Suprapubic skin (tissue), 4 donors: ENCODE measurements at regions not wholly inside any gene's neighbourhood (a gene's known extent, or its start where the extent isn't known, plus 50 kb on each side); places are given as distances from the start of the nearest gene placed in this dataset.

Experiments
- DNase-seq, 2 donors: peaks; one replicate each; pipeline ENCODE4 v3.0.0-alpha.2; 2019; ENCODE audit warnings: low spot score in 2 of 2
- H3K27ac ChIP-seq: fragments of 200-600 bp; sonication (generic); one replicate; pipeline ENCODE4 v1.5.1; 2019
- H3K27me3 ChIP-seq: fragments of 200-600 bp; sonication (generic); one replicate; pipeline ENCODE4 v1.5.1; 2019
- H3K36me3 ChIP-seq: fragments of 200-600 bp; sonication (generic); one replicate; pipeline ENCODE4 v1.5.1; 2019
- H3K4me1 ChIP-seq: fragments of 200-600 bp; sonication (generic); one replicate; pipeline ENCODE4 v1.5.1; 2019
- H3K4me3 ChIP-seq: fragments of 200-600 bp; sonication (generic); one replicate; pipeline ENCODE4 v1.5.1; 2019; ENCODE audit warnings: mild to moderate bottlenecking
- H3K9me3 ChIP-seq: fragments of 200-600 bp; sonication (generic); one replicate; pipeline ENCODE4 v1.5.1; 2019
- EP300 ChIP-seq: sonication (generic); formaldehyde crosslinking; IDR thresholded peaks from one replicate; pipeline ENCODE4 v1.6.1; 2017; ENCODE audit warnings: antibody characterized with exemption
- POLR2A ChIP-seq, 2 donors: fragments of 450-650 bp; IDR thresholded peaks; one replicate each; pipeline ENCODE4 v1.6.1; 2017; ENCODE audit warnings: antibody characterized with exemption in 2 of 2, mild to moderate bottlenecking in 2 of 2, moderate library complexity in 2 of 2
- POLR2AphosphoS5 ChIP-seq, 3 donors: sonication (generic); formaldehyde crosslinking; IDR thresholded peaks; one replicate each; pipeline ENCODE4 v1.6.1; 2017; ENCODE audit warnings: antibody characterized with exemption in 3 of 3
- WGBS: methylation state at CpG from one replicate; pipeline ENCODE4 v1.1.5; 2018; 5-methylcytosine and 5-hydroxymethylcytosine counted together
- TF ChIP-seq, protein P1 (sequence below), 2 donors: fragments of 200-600 bp in 1 of 2; fragments of 450-650 bp in 1 of 2; sonication (generic) in 1 of 2; IDR thresholded peaks; one replicate each; pipeline ENCODE4 v1.5.1; 2016 to 2019; ENCODE audit warnings: antibody characterized with exemption in 2 of 2, mild to moderate bottlenecking in 1 of 2, moderate library complexity in 1 of 2

DNA sequence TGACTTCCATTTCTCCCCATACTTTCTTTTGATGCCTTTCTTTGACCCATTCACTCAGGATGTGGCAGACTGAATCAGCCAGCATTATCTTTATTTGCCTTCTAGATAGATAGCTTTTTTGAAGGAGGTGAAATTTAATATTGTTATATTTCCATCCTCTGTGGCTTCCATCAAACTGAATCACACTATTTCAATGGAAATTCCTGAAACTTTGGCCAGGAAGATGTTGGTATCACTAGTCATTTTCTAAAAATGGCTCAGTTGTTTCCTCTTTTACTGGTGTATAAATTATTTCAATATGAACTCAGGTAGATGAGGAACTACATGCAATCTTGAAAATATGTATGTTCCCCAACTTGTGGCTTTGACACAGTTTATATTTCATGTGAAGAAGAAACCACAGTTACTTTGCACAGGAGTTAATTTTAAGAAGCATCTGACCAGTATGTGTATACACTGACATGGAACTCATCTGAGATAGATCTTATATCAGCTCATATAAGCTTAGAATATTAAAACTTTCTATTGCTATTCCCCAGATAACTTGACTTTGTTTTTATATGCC lies 248.3 kb downstream of the CGGBP1 start:
- Histone ChIP-seq H3K4me3 (no peak overlapping the region), H3K9me3 (no peaks in the 10 kb centered on the region), H3K4me1 (no peaks in the 10 kb centered on the region), H3K27me3 (no peaks in the 10 kb centered on the region), H3K36me3 (no peaks in the 10 kb centered on the region), H3K27ac (no peak overlapping the region)
- DNase-seq, result no peak
- TF ChIP-seq POLR2AphosphoS5 (IDR thresholded peaks at IDR 0.05) (no peak), EP300 (no peak), POLR2A (IDR thresholded peaks at IDR 0.05) (no peak)
- TF ChIP-seq, protein P1, sequence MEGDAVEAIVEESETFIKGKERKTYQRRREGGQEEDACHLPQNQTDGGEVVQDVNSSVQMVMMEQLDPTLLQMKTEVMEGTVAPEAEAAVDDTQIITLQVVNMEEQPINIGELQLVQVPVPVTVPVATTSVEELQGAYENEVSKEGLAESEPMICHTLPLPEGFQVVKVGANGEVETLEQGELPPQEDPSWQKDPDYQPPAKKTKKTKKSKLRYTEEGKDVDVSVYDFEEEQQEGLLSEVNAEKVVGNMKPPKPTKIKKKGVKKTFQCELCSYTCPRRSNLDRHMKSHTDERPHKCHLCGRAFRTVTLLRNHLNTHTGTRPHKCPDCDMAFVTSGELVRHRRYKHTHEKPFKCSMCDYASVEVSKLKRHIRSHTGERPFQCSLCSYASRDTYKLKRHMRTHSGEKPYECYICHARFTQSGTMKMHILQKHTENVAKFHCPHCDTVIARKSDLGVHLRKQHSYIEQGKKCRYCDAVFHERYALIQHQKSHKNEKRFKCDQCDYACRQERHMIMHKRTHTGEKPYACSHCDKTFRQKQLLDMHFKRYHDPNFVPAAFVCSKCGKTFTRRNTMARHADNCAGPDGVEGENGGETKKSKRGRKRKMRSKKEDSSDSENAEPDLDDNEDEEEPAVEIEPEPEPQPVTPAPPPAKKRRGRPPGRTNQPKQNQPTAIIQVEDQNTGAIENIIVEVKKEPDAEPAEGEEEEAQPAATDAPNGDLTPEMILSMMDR (IDR thresholded peaks at IDR 0.05), result no peak

DNA sequence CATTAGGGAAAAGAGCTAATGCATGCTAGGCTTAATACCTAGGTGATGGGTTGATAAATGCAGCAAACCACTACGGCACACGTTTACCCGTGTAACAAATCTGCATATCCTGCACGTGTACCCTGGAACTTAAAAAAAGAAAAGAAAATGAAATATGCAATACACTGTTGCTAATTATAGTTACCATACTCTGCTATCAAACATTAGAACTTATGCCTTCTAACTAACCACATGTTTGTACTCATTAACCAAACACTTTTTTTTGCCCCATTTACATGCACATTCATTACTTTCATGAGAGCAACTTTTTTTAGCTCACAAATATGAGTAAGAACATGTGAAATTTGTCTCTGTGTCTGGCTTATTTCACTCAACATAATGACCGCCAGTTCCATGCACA lies 253.1 kb downstream of the CGGBP1 start:
- TF ChIP-seq POLR2AphosphoS5 (IDR thresholded peaks at IDR 0.05) (no peak), EP300 (no peak)
- H3K27me3 ChIP-seq, result no peaks in the 10 kb centered on the region
- H3K9me3 ChIP-seq, result no peaks in the 10 kb centered on the region
- 54% methylated on average over 5 of the region's 5 CpGs for WGBS
- no peaks in the 10 kb centered on the region for H3K4me1 ChIP-seq
- H3K4me3 ChIP-seq, result no peak overlapping the region
- DNase-seq, result no peak
- H3K27ac ChIP-seq, result no peak overlapping the region
- no peaks in the 10 kb centered on the region for H3K36me3 ChIP-seq

DNA sequence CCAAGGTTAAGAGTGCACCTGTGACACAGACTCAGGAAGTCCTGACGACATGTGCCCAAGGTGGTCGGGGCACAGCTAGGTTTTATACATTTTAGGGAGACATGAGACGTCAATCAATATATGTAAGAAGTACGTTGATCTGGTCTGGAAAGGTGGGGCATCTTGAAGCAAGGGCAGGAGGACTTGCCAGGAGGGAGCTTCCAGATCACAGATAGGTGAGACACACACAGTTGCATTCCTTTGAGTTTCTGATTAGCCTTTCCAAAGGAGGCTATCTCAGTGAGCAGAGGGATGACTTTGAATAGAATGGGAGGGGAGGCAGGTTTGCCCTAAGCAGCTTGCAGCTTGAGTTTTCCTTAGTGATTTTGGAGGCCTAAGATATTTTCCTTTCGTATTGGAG lies 257.4 kb downstream of the CGGBP1 start:
- no peak overlapping the region for H3K4me3 ChIP-seq
- WGBS, result 59% methylated on average over 5 of the region's 5 CpGs
- H3K36me3 ChIP-seq, result no peaks in the 10 kb centered on the region
- no peaks in the 10 kb centered on the region for H3K4me1 ChIP-seq
- no peak for DNase-seq
- H3K9me3 ChIP-seq, result no peaks in the 10 kb centered on the region
- no peak for TF ChIP-seq POLR2A (IDR thresholded peaks at IDR 0.05)
- TF ChIP-seq POLR2AphosphoS5 (IDR thresholded peaks at IDR 0.05), result no peak
- no peak for TF ChIP-seq EP300
- TF ChIP-seq, protein P1 (IDR thresholded peaks at IDR 0.05), result no peak
- no peaks in the 10 kb centered on the region for H3K27me3 ChIP-seq
- H3K27ac ChIP-seq, result no peak overlapping the region

DNA sequence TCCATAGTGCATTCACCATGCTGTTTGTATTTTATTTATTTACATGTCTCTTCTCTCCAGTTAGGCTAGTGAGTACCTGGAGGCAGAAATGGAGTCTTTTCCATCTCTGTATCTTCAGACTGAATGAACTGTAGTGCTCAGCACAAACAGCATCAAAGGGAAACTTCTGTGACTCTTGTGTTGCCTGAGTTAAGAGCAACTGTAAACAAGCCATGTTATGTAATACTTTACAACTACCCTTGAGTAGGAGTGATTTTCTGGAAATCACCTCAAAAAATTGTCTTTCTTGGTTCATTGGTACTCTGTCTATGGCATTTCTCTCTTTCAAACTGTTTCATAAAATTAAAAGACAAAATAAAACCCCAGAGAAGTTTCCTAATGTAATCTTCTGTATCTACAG lies 258.3 kb downstream of the CGGBP1 start:
- no peak for DNase-seq
- Histone ChIP-seq H3K9me3 (no peaks in the 10 kb centered on the region), H3K36me3 (no peaks in the 10 kb centered on the region), H3K27me3 (no peaks in the 10 kb centered on the region), H3K4me3 (no peak overlapping the region), H3K27ac (no peak overlapping the region), H3K4me1 (no peaks in the 10 kb centered on the region)
- no peak for TF ChIP-seq EP300

DNA sequence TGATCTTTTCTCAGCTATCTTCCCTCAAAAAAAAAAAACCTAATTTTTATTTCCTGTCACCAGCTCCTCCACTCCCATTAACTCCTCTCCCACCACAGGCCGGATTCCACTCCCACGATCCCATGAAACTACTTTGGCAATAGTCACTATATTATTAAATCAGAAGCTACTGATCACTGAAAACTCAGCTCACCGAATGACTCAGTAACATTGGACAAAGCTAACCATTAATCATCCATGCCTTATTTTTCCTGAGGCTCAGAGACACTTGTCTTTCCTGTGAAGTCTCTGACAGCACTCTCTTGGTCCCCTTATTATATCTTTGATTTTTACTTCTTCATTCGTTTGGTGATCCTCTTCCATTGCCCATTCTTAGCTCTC lies 260.2 kb downstream of the CGGBP1 start:
- no peak overlapping the region for H3K4me3 ChIP-seq
- no peak overlapping the region for H3K27ac ChIP-seq
- TF ChIP-seq POLR2AphosphoS5 (IDR thresholded peaks at IDR 0.05) (no peak), EP300 (no peak), POLR2A (IDR thresholded peaks at IDR 0.05) (no peak)
- TF ChIP-seq, protein P1 (IDR thresholded peaks at IDR 0.05), result no peak
- no peak for DNase-seq
- H3K9me3 ChIP-seq, result no peaks in the 10 kb centered on the region
- H3K36me3 ChIP-seq, result no peaks in the 10 kb centered on the region
- no peaks in the 10 kb centered on the region for H3K4me1 ChIP-seq
- 55% methylated on average over 4 of the region's 4 CpGs for WGBS
- peaks cover 7% of the 10 kb centered on the region for H3K27me3 ChIP-seq

DNA sequence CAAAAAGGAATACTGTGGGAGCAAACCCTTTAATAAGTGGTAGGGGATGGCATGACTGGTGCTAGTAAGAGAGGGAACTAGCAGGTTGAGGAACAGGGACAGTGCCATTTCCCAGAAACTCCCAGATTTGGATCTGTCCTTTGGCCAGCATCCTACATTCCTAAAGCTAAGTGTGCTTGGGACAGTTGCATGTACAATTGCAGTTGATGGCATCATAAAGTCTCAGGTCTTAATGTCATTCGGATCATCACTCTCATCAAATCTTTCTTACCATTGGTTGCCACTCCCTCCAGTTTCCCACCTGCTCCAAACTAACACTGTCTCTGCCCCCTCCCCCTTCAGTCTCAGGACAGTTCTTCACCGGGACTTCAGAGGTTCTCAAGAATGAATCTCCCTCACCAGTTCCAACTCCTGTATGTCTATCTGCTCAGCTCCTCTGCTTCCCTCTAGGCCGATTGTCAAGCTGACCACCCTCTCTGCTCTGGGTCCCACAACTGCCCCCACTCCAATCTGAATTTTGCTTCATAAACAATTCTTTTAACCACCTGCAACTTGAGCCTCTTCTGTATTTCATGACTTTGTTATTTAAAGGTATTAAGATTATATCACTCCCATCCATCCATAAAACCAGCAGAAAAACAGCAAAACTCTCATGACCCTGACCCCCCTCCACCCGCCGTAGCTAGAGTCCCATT lies 260.8 kb downstream of the CGGBP1 start:
- peaks cover 13% of the 10 kb centered on the region for H3K27me3 ChIP-seq
- no peak overlapping the region for H3K4me3 ChIP-seq
- no peak overlapping the region for H3K27ac ChIP-seq
- H3K4me1 ChIP-seq, result peaks cover 5% of the 10 kb centered on the region
- TF ChIP-seq EP300 (no peak), POLR2A (IDR thresholded peaks at IDR 0.05) (no peak), POLR2AphosphoS5 (IDR thresholded peaks at IDR 0.05) (no peak)
- TF ChIP-seq, protein P1 (IDR thresholded peaks at IDR 0.05), result no peak
- WGBS, result 65% methylated on average over 5 of the region's 5 CpGs
- no peaks in the 10 kb centered on the region for H3K9me3 ChIP-seq
- no peaks in the 10 kb centered on the region for H3K36me3 ChIP-seq
- DNase-seq, result no peak
